Activated CD4-positive, alpha-beta T cell treated with anti-CD3 and anti-CD28 coated beads for 1 hour (primary cell): ENCODE measurements at regions not wholly inside any gene's neighbourhood (a gene's known extent, or its start where the extent isn't known, plus 50 kb on each side); places are given as distances from the start of the nearest gene placed in this dataset.
"Not testable (repeated sequence)": the region's sequence is repeated elsewhere in the genome, so short reads cannot be mapped to it uniquely, and the experiment has no call there.

Experiments
- DNase-seq: peaks from one replicate; pipeline ENCODE4 v3.0.0-alpha.2; 2020

- DNase-seq = no peak
These were observed 688.8 kb upstream of the SALL1 start for GRCh38 chr16:51839727-51840462.

- no peak for DNase-seq
These were observed 683.7 kb upstream of the SALL1 start for GRCh38 chr16:51834794-51835193.

GRCh38 chr16:51834133-51834532 lies 683.1 kb upstream of the SALL1 start:
- no peak for DNase-seq

GRCh38 chr16:51831595-51832367 lies 680.7 kb upstream of the SALL1 start:
- DNase-seq = no peak

- DNase-seq = not testable (repeated sequence)
These were observed 680.0 kb upstream of the SALL1 start for GRCh38 chr16:51831034-51831433.

GRCh38 chr16:51825779-51826178 lies 674.7 kb upstream of the SALL1 start:
- DNase-seq = no peak

- DNase-seq = no peak
These were observed 671.4 kb upstream of the SALL1 start for GRCh38 chr16:51822471-51822870.

- no peak for DNase-seq
These were observed 670.5 kb upstream of the SALL1 start for GRCh38 chr16:51821527-51821926.

- DNase-seq = no peak
These were observed 669.1 kb upstream of the SALL1 start for GRCh38 chr16:51820176-51820575.

GRCh38 chr16:51818342-51818944 lies 667.4 kb upstream of the SALL1 start:
- no peak for DNase-seq

GRCh38 chr16:51816929-51817328 lies 665.9 kb upstream of the SALL1 start:
- no peak for DNase-seq

GRCh38 chr16:51815523-51815922 lies 664.5 kb upstream of the SALL1 start:
- DNase-seq = no peak

- no peak for DNase-seq
These were observed 663.5 kb upstream of the SALL1 start for GRCh38 chr16:51814617-51815016.

- DNase-seq = no peak
These were observed 662.5 kb upstream of the SALL1 start for GRCh38 chr16:51813609-51814008.

GRCh38 chr16:51812945-51813344 lies 661.9 kb upstream of the SALL1 start:
- no peak for DNase-seq

GRCh38 chr16:51807551-51807950 lies 656.5 kb upstream of the SALL1 start:
- no peak for DNase-seq

- DNase-seq = no peak
These were observed 650.6 kb upstream of the SALL1 start for GRCh38 chr16:51801635-51802034.

- no peak for DNase-seq
These were observed 646.7 kb upstream of the SALL1 start for GRCh38 chr16:51797669-51798259.

- no peak for DNase-seq
These were observed 628.2 kb upstream of the SALL1 start for GRCh38 chr16:51779240-51779639.

- DNase-seq = no peak
These were observed 622.2 kb upstream of the SALL1 start for GRCh38 chr16:51773071-51773890.

GRCh38 chr16:51766739-51767138 lies 615.7 kb upstream of the SALL1 start:
- DNase-seq = no peak

GRCh38 chr16:51763072-51763661 lies 612.1 kb upstream of the SALL1 start:
- no peak for DNase-seq
